Mesenchymal stem cell (in vitro differentiated cells and primary cell): ENCODE measurements at regions not wholly inside any gene's neighbourhood (a gene's known extent, or its start where the extent isn't known, plus 50 kb on each side); places are given as distances from the start of the nearest gene placed in this dataset.

ENCODE experiments used
- DNase-seq: peaks from one replicate; pipeline ENCODE4 v3.0.0-alpha.2; 2013
- H2AFZ ChIP-seq: one replicate; pipeline ENCODE4 v1.6.1; 2013; ENCODE audit warnings: low read depth, mild to moderate bottlenecking, control low read depth, inconsistent platforms, low read length, moderate library complexity
- H2AK5ac ChIP-seq: 2 replicates; pipeline ENCODE4 v1.6.1; 2013; ENCODE audit warnings: low read length, moderate library complexity, mild to moderate bottlenecking, inconsistent platforms; ENCODE audit not compliant: severe bottlenecking
- H2BK120ac ChIP-seq: one replicate; pipeline ENCODE4 v1.6.1; 2013; ENCODE audit warnings: low read depth, mild to moderate bottlenecking, inconsistent platforms, low read length, moderate library complexity
- H2BK12ac ChIP-seq, 2 experiments: one replicate each; pipeline ENCODE4 v1.6.1; 2013; ENCODE audit warnings: inconsistent platforms in 2 of 2, low read length in 2 of 2, mild to moderate bottlenecking in 2 of 2, moderate library complexity in 2 of 2, control low read depth in 1 of 2
- H2BK15ac ChIP-seq: one replicate; pipeline ENCODE4 v1.6.1; 2013; ENCODE audit warnings: mild to moderate bottlenecking, low read depth, inconsistent platforms; ENCODE audit not compliant: poor library complexity, severe bottlenecking
- H2BK5ac ChIP-seq: 2 replicates; pipeline ENCODE4 v1.6.1; 2013; ENCODE audit warnings: low read depth, mild to moderate bottlenecking, low read length, control low read depth, inconsistent platforms; ENCODE audit not compliant: poor library complexity, severe bottlenecking
- H3K14ac ChIP-seq, 2 experiments: one replicate each; pipeline ENCODE4 v1.6.1; 2013; ENCODE audit warnings: inconsistent platforms in 2 of 2, low read length in 2 of 2, control low read depth in 1 of 2, mild to moderate bottlenecking in 1 of 2, moderate library complexity in 1 of 2
- H3K18ac ChIP-seq, 2 experiments: one replicate each; pipeline ENCODE4 v1.6.1; 2013; ENCODE audit warnings: inconsistent platforms in 2 of 2, low read length in 2 of 2, control low read depth in 1 of 2, low read depth in 1 of 2, mild to moderate bottlenecking in 1 of 2
- H3K23ac ChIP-seq, 2 experiments: one replicate each; pipeline ENCODE4 v1.6.1; 2013; ENCODE audit warnings: inconsistent platforms in 2 of 2, low read length in 2 of 2, mild to moderate bottlenecking in 2 of 2, moderate library complexity in 2 of 2, control low read depth in 1 of 2
- H3K27ac ChIP-seq: 2 replicates; pipeline ENCODE4 v1.5.1; 2013; ENCODE audit warnings: mild to moderate bottlenecking, moderate library complexity, low read length, control low read depth, inconsistent platforms; ENCODE audit not compliant: poor library complexity, severe bottlenecking
- H3K27me3 ChIP-seq, 2 experiments: 2 replicates each; pipeline versions ENCODE4 v1.6.1 to v1.7.0; 2013; ENCODE audit warnings: low read length in 2 of 2, mild to moderate bottlenecking in 2 of 2, moderate library complexity in 2 of 2, control low read depth in 1 of 2, inconsistent platforms in 1 of 2; ENCODE audit not compliant: control insufficient read depth in 1 of 2, insufficient read depth in 1 of 2
- H3K36me3 ChIP-seq, 2 experiments: 2 replicates each; pipeline versions ENCODE4 v1.6.1 to v1.7.0; 2013; ENCODE audit warnings: low read length in 2 of 2, control low read depth in 1 of 2, inconsistent platforms in 1 of 2, low read depth in 1 of 2, mild to moderate bottlenecking in 1 of 2; ENCODE audit not compliant: insufficient read depth in 2 of 2, control insufficient read depth in 1 of 2
- H3K4ac ChIP-seq, 2 experiments: one replicate each; pipeline ENCODE4 v1.6.1; 2013; ENCODE audit warnings: inconsistent platforms in 2 of 2, low read length in 2 of 2, mild to moderate bottlenecking in 2 of 2, moderate library complexity in 2 of 2, control low read depth in 1 of 2, low read depth in 1 of 2
- H3K4me1 ChIP-seq: 2 replicates; pipeline ENCODE4 v1.6.1; 2013; ENCODE audit warnings: low read depth, low read length, control low read depth; ENCODE audit not compliant: control insufficient read depth, insufficient read depth
- H3K4me2 ChIP-seq: 2 replicates; pipeline ENCODE4 v1.6.1; 2013; ENCODE audit warnings: low read length, mild to moderate bottlenecking, inconsistent platforms; ENCODE audit not compliant: poor library complexity, severe bottlenecking
- H3K4me3 ChIP-seq, 2 experiments: 2 replicates each; pipeline versions ENCODE4 v1.5.1 to v1.7.0; 2013; ENCODE audit warnings: low read length in 2 of 2, mild to moderate bottlenecking in 2 of 2, control low read depth in 1 of 2, low read depth in 1 of 2; ENCODE audit not compliant: insufficient read depth in 1 of 2
- H3K79me1 ChIP-seq: replicated peaks from 2 replicates; pipeline ENCODE4 v1.6.1; 2013; ENCODE audit warnings: mild to moderate bottlenecking, control low read depth, low read length, inconsistent platforms; ENCODE audit not compliant: poor library complexity, severe bottlenecking
- H3K9ac ChIP-seq: 2 replicates; pipeline ENCODE4 v1.7.0; 2013; ENCODE audit warnings: mild to moderate bottlenecking, low read length, moderate library complexity
- H3K9me3 ChIP-seq: 2 replicates; pipeline ENCODE4 v1.7.0; 2013; ENCODE audit warnings: mild to moderate bottlenecking, low read length; ENCODE audit not compliant: control insufficient read depth
- H4K8ac ChIP-seq: one replicate; pipeline ENCODE4 v1.6.1; 2013; ENCODE audit warnings: inconsistent platforms, mild to moderate bottlenecking, low read length, moderate library complexity
- H4K91ac ChIP-seq: one replicate; pipeline ENCODE4 v1.6.1; 2013; ENCODE audit warnings: mild to moderate bottlenecking, low read length, inconsistent platforms
- WGBS: methylation state at CpG from one replicate; pipeline ENCODE4 v1.1.7; 2013; ENCODE audit warnings: mixed read lengths; 5-methylcytosine and 5-hydroxymethylcytosine counted together

GRCh38 chr4:54517781-54518444 lies 139.8 kb upstream of the KIT start:
- Histone ChIP-seq H3K36me3 (no peaks in the 10 kb centered on the region), H2AFZ (no peak overlapping the region), H3K23ac (no peak overlapping the region), H2BK15ac (no peak overlapping the region), H3K27ac (no peak overlapping the region), H3K9ac (no peak overlapping the region), H3K14ac (no peak overlapping the region), H3K18ac (no peak overlapping the region), H2AK5ac (no peak overlapping the region), H2BK120ac (no peak overlapping the region), H4K8ac (no peak overlapping the region), H2BK12ac (no peak overlapping the region), H3K9me3 (peaks cover 2% of the 10 kb centered on the region), H3K4me2 (no peak overlapping the region), H3K4ac (no peak overlapping the region), H3K4me3 (no peak overlapping the region), H4K91ac (no peak overlapping the region), H3K27me3 (no peaks in the 10 kb centered on the region), H2BK5ac (no peak overlapping the region), H3K79me1 (no peaks in the 10 kb centered on the region), H3K4me1 (peaks cover 6% of the 10 kb centered on the region)
- WGBS = 95% methylated on average over 3 of the region's 3 CpGs
- DNase-seq = no peak

GRCh38 chr4:54525602-54526001 lies 132.2 kb upstream of the KIT start:
- H4K8ac ChIP-seq = no peak overlapping the region
- no peak overlapping the region for H3K4me3 ChIP-seq
- DNase-seq = peak; percentile 60
- 44% methylated on average over 3 of the region's 3 CpGs for WGBS
- no peak overlapping the region for H4K91ac ChIP-seq
- H3K4ac ChIP-seq = no peak overlapping the region
- no peak overlapping the region for H2BK15ac ChIP-seq
- H3K27me3 ChIP-seq = no peaks in the 10 kb centered on the region
- H3K9ac ChIP-seq = no peak overlapping the region
- no peak overlapping the region for H2BK120ac ChIP-seq
- H3K14ac ChIP-seq = no peak overlapping the region
- no peak overlapping the region for H3K27ac ChIP-seq
- H3K9me3 ChIP-seq = peaks cover 2% of the 10 kb centered on the region
- H3K4me2 ChIP-seq = no peak overlapping the region
- no peaks in the 10 kb centered on the region for H3K4me1 ChIP-seq
- H2BK5ac ChIP-seq = no peak overlapping the region
- H3K79me1 ChIP-seq = no peaks in the 10 kb centered on the region
- H2AFZ ChIP-seq = no peak overlapping the region
- no peaks in the 10 kb centered on the region for H3K36me3 ChIP-seq
- H3K23ac ChIP-seq = no peak overlapping the region
- H2BK12ac ChIP-seq = no peak overlapping the region
- H2AK5ac ChIP-seq = no peak overlapping the region
- no peak overlapping the region for H3K18ac ChIP-seq

GRCh38 chr4:54526560-54526959 lies 131.2 kb upstream of the KIT start:
- H3K36me3 ChIP-seq = no peaks in the 10 kb centered on the region
- peaks cover 2% of the 10 kb centered on the region for H3K9me3 ChIP-seq
- no peak overlapping the region for H2AK5ac ChIP-seq
- no peak overlapping the region for H2BK120ac ChIP-seq
- no peaks in the 10 kb centered on the region for H3K27me3 ChIP-seq
- H2BK5ac ChIP-seq = no peak overlapping the region
- H2BK15ac ChIP-seq = no peak overlapping the region
- H3K14ac ChIP-seq = no peak overlapping the region
- H3K4me1 ChIP-seq = no peaks in the 10 kb centered on the region
- H3K4ac ChIP-seq = no peak overlapping the region
- H3K4me2 ChIP-seq = no peak overlapping the region
- no peak for DNase-seq
- H2BK12ac ChIP-seq = no peak overlapping the region
- no peak overlapping the region for H2AFZ ChIP-seq
- H3K18ac ChIP-seq = no peak overlapping the region
- H3K23ac ChIP-seq = no peak overlapping the region
- no peak overlapping the region for H4K8ac ChIP-seq
- H3K4me3 ChIP-seq = no peak overlapping the region
- no peaks in the 10 kb centered on the region for H3K79me1 ChIP-seq
- no peak overlapping the region for H3K27ac ChIP-seq
- no peak overlapping the region for H4K91ac ChIP-seq
- 80% methylated on average over 3 of the region's 4 CpGs for WGBS
- H3K9ac ChIP-seq = no peak overlapping the region

GRCh38 chr4:54527532-54527931 lies 130.2 kb upstream of the KIT start:
- H2BK12ac ChIP-seq = no peak overlapping the region
- no peak overlapping the region for H3K4me3 ChIP-seq
- H2BK15ac ChIP-seq = no peak overlapping the region
- H3K4me1 ChIP-seq = no peaks in the 10 kb centered on the region
- no peak overlapping the region for H3K4ac ChIP-seq
- no peak overlapping the region for H3K23ac ChIP-seq
- peak overlapping the region; percentile 50 for H4K91ac ChIP-seq
- no peak for DNase-seq
- H2BK120ac ChIP-seq = peak overlapping the region; percentile 5
- H3K14ac ChIP-seq = no peak overlapping the region
- peak overlapping the region; percentile 54 for H4K8ac ChIP-seq
- H2BK5ac ChIP-seq = no peak overlapping the region
- no peak overlapping the region for H2AFZ ChIP-seq
- no peaks in the 10 kb centered on the region for H3K27me3 ChIP-seq
- no peaks in the 10 kb centered on the region for H3K9me3 ChIP-seq
- WGBS = 83% methylated on average over 5 of the region's 6 CpGs
- no peak overlapping the region for H3K27ac ChIP-seq
- H3K4me2 ChIP-seq = no peak overlapping the region
- no peak overlapping the region for H3K9ac ChIP-seq
- no peaks in the 10 kb centered on the region for H3K79me1 ChIP-seq
- H2AK5ac ChIP-seq = no peak overlapping the region
- no peak overlapping the region for H3K18ac ChIP-seq
- no peaks in the 10 kb centered on the region for H3K36me3 ChIP-seq
